SK-N-SH treated with all-trans-retinoic acid at 6 μM for 48 hours (cell line): ENCODE measurements at regions not wholly inside any gene's neighbourhood (a gene's known extent, or its start where the extent isn't known, plus 50 kb on each side); places are given as distances from the start of the nearest gene placed in this dataset.

Source experiments
- ARNTL ChIP-seq: fragments of 450-650 bp; formaldehyde crosslinking; IDR thresholded peaks from 2 replicates; pipeline ENCODE4 v1.5.0; 2020; ENCODE audit warnings: low read depth, mild to moderate bottlenecking, moderate library complexity, borderline replicate concordance
- GLIS3 ChIP-seq: fragments of 250-450 bp; sonication (Bioruptor Pico); IDR thresholded peaks from 2 replicates; pipeline ENCODE4 v1.5.0; 2020; ENCODE audit warnings: mild to moderate bottlenecking, moderate library complexity
- OSR1 ChIP-seq: fragments of 250-450 bp; sonication (Bioruptor Pico); IDR thresholded peaks from 2 replicates; pipeline ENCODE4 v1.8.0; 2022; ENCODE audit warnings: moderate library complexity, mild to moderate bottlenecking, inconsistent platforms
- POU6F1 ChIP-seq: fragments of 250-450 bp; sonication (Bioruptor Pico); IDR thresholded peaks from 2 replicates; pipeline ENCODE4 v1.8.0; 2021; ENCODE audit warnings: low read depth, mild to moderate bottlenecking, moderate library complexity, borderline replicate concordance
- PPARA ChIP-seq: fragments of 250-450 bp; sonication (Bioruptor Pico); IDR thresholded peaks from 2 replicates; pipeline ENCODE4 v1.5.0; 2020; ENCODE audit warnings: mild to moderate bottlenecking, borderline replicate concordance
- RARB ChIP-seq: fragments of 250-450 bp; sonication (Bioruptor Pico); IDR thresholded peaks from 2 replicates; pipeline ENCODE4 v1.8.0; 2021; ENCODE audit warnings: mild to moderate bottlenecking, moderate library complexity
- SNAI2 ChIP-seq: fragments of 250-450 bp; sonication (Bioruptor Pico); IDR thresholded peaks from 2 replicates; pipeline ENCODE4 v1.5.0; 2020; ENCODE audit warnings: mild to moderate bottlenecking, moderate library complexity
- TCF4 ChIP-seq: fragments of 250-450 bp; sonication (Bioruptor Pico); IDR thresholded peaks from 2 replicates; pipeline ENCODE4 v1.8.0; 2021; ENCODE audit warnings: mild to moderate bottlenecking, moderate library complexity, borderline replicate concordance
- ZFP30 ChIP-seq: fragments of 450-650 bp; formaldehyde crosslinking; IDR thresholded peaks from 2 replicates; pipeline ENCODE4 v1.5.0; 2022; ENCODE audit warnings: mild to moderate bottlenecking, moderate library complexity
- ZNF565 ChIP-seq: fragments of 450-650 bp; formaldehyde crosslinking; conservative IDR thresholded peaks from 2 replicates; pipeline ENCODE4 v1.5.0; 2020; ENCODE audit warnings: low read depth, mild to moderate bottlenecking, moderate library complexity
- ZNF8 ChIP-seq: fragments of 450-650 bp; formaldehyde crosslinking; IDR thresholded peaks from 2 replicates; pipeline ENCODE4 v1.5.0; 2020; ENCODE audit warnings: mild to moderate bottlenecking, moderate library complexity
- TF ChIP-seq, protein P1 (sequence below): fragments of 250-450 bp; sonication (Bioruptor Pico); IDR thresholded peaks from 2 replicates; pipeline ENCODE4 v1.8.0; 2020; ENCODE audit warnings: mild to moderate bottlenecking, moderate library complexity, borderline replicate concordance

GRCh38 chr12:22880331-22880730 is 255.4 kb downstream of the ETNK1 start:
- TF ChIP-seq, protein P1, sequence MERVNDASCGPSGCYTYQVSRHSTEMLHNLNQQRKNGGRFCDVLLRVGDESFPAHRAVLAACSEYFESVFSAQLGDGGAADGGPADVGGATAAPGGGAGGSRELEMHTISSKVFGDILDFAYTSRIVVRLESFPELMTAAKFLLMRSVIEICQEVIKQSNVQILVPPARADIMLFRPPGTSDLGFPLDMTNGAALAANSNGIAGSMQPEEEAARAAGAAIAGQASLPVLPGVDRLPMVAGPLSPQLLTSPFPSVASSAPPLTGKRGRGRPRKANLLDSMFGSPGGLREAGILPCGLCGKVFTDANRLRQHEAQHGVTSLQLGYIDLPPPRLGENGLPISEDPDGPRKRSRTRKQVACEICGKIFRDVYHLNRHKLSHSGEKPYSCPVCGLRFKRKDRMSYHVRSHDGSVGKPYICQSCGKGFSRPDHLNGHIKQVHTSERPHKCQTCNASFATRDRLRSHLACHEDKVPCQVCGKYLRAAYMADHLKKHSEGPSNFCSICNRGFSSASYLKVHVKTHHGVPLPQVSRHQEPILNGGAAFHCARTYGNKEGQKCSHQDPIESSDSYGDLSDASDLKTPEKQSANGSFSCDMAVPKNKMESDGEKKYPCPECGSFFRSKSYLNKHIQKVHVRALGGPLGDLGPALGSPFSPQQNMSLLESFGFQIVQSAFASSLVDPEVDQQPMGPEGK = no peak
- TF ChIP-seq ARNTL (CRISPR knock-in tag) (no peak), GLIS3 (CRISPR knock-in tag) (no peak), SNAI2 (CRISPR knock-in tag) (no peak), PPARA (CRISPR knock-in tag) (no peak), ZNF8 (CRISPR knock-in tag) (no peak), RARB (CRISPR knock-in tag) (no peak), ZNF565 (CRISPR knock-in tag) (no peak), TCF4 (CRISPR knock-in tag) (no peak), POU6F1 (no peak), OSR1 (no peak), ZFP30 (no peak)
